Omental fat pad (tissue), 3 donors: ENCODE measurements at regions not wholly inside any gene's neighbourhood (a gene's known extent, or its start where the extent isn't known, plus 50 kb on each side); places are given as distances from the start of the nearest gene placed in this dataset.

Experiments
- ATAC-seq: fragments of 150-250 bp; one replicate; pipeline ENCODE4 v1.9.1; 2016; ENCODE audit warnings: mild to moderate bottlenecking, moderate library complexity; ENCODE audit not compliant: low FRiP score
- DNase-seq: peaks from one replicate; pipeline ENCODE4 v3.0.0-alpha.2; 2019; ENCODE audit warnings: low spot score
- CTCF ChIP-seq, 3 donors: fragments of 450-650 bp; IDR thresholded peaks; one replicate each; pipeline ENCODE4 v1.5.1; 2016 to 2017; ENCODE audit warnings: antibody characterized with exemption in 3 of 3, mild to moderate bottlenecking in 3 of 3, moderate library complexity in 2 of 3

- ATAC-seq (no peak), DNase-seq (no peak)
- no peak for TF ChIP-seq CTCF (IDR thresholded peaks at IDR 0.05)
Observed at GRCh38 chr15:98445315-98445714, 203.0 kb upstream of the IGF1R start.

GRCh38 chr15:98446083-98446482 lies 202.3 kb upstream of the IGF1R start:
- DNase-seq, result no peak

GRCh38 chr15:98447069-98447468 lies 201.3 kb upstream of the IGF1R start:
- ATAC-seq, result no peak
- DNase-seq, result no peak
- TF ChIP-seq CTCF (IDR thresholded peaks at IDR 0.05), result no peak

More at GRCh38 chr15:98446083-98446482, 202.3 kb upstream of the IGF1R start:
- no peak for TF ChIP-seq CTCF (IDR thresholded peaks at IDR 0.05)
- no peak for ATAC-seq

- ATAC-seq, result no peak
- DNase-seq, result no peak
- TF ChIP-seq CTCF (IDR thresholded peaks at IDR 0.05), result no peak
Observed at GRCh38 chr15:98451236-98451635, 197.1 kb upstream of the IGF1R start.

- TF ChIP-seq CTCF (IDR thresholded peaks at IDR 0.05), result no peak
- DNase-seq, result no peak
- ATAC-seq, result no peak
Observed at GRCh38 chr15:98452238-98452637, 196.1 kb upstream of the IGF1R start.

- ATAC-seq, result no peak
- DNase-seq, result no peak
- TF ChIP-seq CTCF (IDR thresholded peaks at IDR 0.05), result no peak
Observed at GRCh38 chr15:98455904-98456303, 192.4 kb upstream of the IGF1R start.

- no peak for DNase-seq
- no peak for ATAC-seq
- TF ChIP-seq CTCF (IDR thresholded peaks at IDR 0.05), result no peak
Observed at GRCh38 chr15:98476559-98476958, 171.8 kb upstream of the IGF1R start.
